GM23338 (cell line): ENCODE measurements at regions not wholly inside any gene's neighbourhood (a gene's known extent, or its start where the extent isn't known, plus 50 kb on each side); places are given as distances from the start of the nearest gene placed in this dataset.

ENCODE experiments used
- ATAC-seq: fragments of 200-7000 bp; cut with Tn5 transposase; 3 replicates; pipeline ENCODE4 v1.9.1; 2020
- DNase-seq: peaks from one replicate; pipeline ENCODE4 v3.0.0-alpha.2; 2015; ENCODE audit warnings: low spot score
- H2AFZ ChIP-seq: fragments of 200-600 bp; sonication (generic); 2 replicates; pipeline ENCODE4 v1.8.0; 2016; ENCODE audit warnings: antibody characterized with exemption, mild to moderate bottlenecking, moderate library complexity
- H3F3A ChIP-seq: fragments of 200-600 bp; sonication (generic); replicated peaks from 2 replicates; pipeline ENCODE4 v1.8.0; 2017; ENCODE audit warnings: antibody characterized with exemption, mixed run types, low read depth
- H3K27ac ChIP-seq: fragments of 200-600 bp; sonication (generic); 2 replicates; pipeline ENCODE4 v1.6.1; 2016; ENCODE audit warnings: low read depth
- H3K27me3 ChIP-seq: fragments of 200-600 bp; sonication (generic); 2 replicates; pipeline ENCODE4 v1.8.0; 2016; ENCODE audit warnings: mild to moderate bottlenecking, mixed run types, moderate library complexity; ENCODE audit not compliant: insufficient read depth
- H3K36me3 ChIP-seq: fragments of 200-600 bp; sonication (generic); 2 replicates; pipeline ENCODE4 v1.8.0; 2016; ENCODE audit warnings: mild to moderate bottlenecking; ENCODE audit not compliant: insufficient read depth
- H3K4me1 ChIP-seq: fragments of 200-600 bp; sonication (generic); 2 replicates; pipeline ENCODE4 v1.8.0; 2016; ENCODE audit warnings: mild to moderate bottlenecking, moderate library complexity; ENCODE audit not compliant: insufficient read depth
- H3K4me2 ChIP-seq: fragments of 200-600 bp; sonication (generic); 2 replicates; pipeline ENCODE4 v1.7.1; 2017; ENCODE audit warnings: mixed run types
- H3K4me3 ChIP-seq: fragments of 200-600 bp; sonication (generic); 2 replicates; pipeline ENCODE4 v1.6.1; 2016; ENCODE audit warnings: mixed run types
- H3K79me2 ChIP-seq: fragments of 200-600 bp; sonication (generic); replicated peaks from 2 replicates; pipeline ENCODE4 v1.8.0; 2017; ENCODE audit warnings: mild to moderate bottlenecking; ENCODE audit not compliant: insufficient read depth
- H3K9me2 ChIP-seq: fragments of 200-600 bp; sonication (generic); 2 replicates; pipeline ENCODE4 v1.8.0; 2017; ENCODE audit not compliant: insufficient read depth
- H4K20me1 ChIP-seq: fragments of 200-600 bp; sonication (generic); replicated peaks from 2 replicates; pipeline ENCODE4 v1.8.0; 2017; ENCODE audit warnings: mild to moderate bottlenecking; ENCODE audit not compliant: insufficient read depth
- H3K27ac Mint-ChIP-seq: 2 replicates; pipeline ENCODE4 v1.8.0; 2020; ENCODE audit warnings: inconsistent platforms, mild to moderate bottlenecking, moderate library complexity, mixed read lengths
- H3K27me3 Mint-ChIP-seq: 3 replicates; pipeline ENCODE4 v1.8.0; 2022; ENCODE audit warnings: low read depth, mild to moderate bottlenecking, moderate library complexity, mixed read lengths, inconsistent platforms; ENCODE audit not compliant: insufficient read depth, poor library complexity
- H3K36me3 Mint-ChIP-seq: 3 replicates; pipeline ENCODE4 v1.8.0; 2021; ENCODE audit warnings: low read depth, mild to moderate bottlenecking, inconsistent platforms, moderate library complexity, mixed read lengths
- H3K4me1 Mint-ChIP-seq: 3 replicates; pipeline ENCODE4 v1.8.0; 2020; ENCODE audit warnings: mild to moderate bottlenecking, inconsistent platforms, mixed read lengths
- H3K4me3 Mint-ChIP-seq: 3 replicates; pipeline ENCODE4 v1.8.0; 2021; ENCODE audit warnings: moderate library complexity, mild to moderate bottlenecking, inconsistent platforms, mixed read lengths
- H3K9me3 Mint-ChIP-seq: 3 replicates; pipeline ENCODE4 v1.8.0; 2020; ENCODE audit warnings: moderate library complexity, mild to moderate bottlenecking, inconsistent platforms, mixed read lengths
- CREB1 ChIP-seq: fragments of 250-450 bp; sonication (Bioruptor Pico); IDR thresholded peaks from 2 replicates; pipeline ENCODE4 v1.5.0; 2020; ENCODE audit warnings: low read depth, mild to moderate bottlenecking, moderate library complexity
- EZH2 ChIP-seq: fragments of 200-600 bp; sonication (generic); IDR thresholded peaks from one replicate; pipeline ENCODE4 v1.8.0; 2017; ENCODE audit warnings: antibody characterized with exemption, mild to moderate bottlenecking, low read depth; ENCODE audit not compliant: unreplicated experiment
- EZH2phosphoT487 ChIP-seq: fragments of 200-600 bp; sonication (generic); IDR thresholded peaks from one replicate; pipeline ENCODE4 v1.8.1; 2018; ENCODE audit warnings: antibody characterized with exemption; ENCODE audit not compliant: unreplicated experiment
- NANOG ChIP-seq: IDR thresholded peaks from 2 replicates; pipeline ENCODE4 v1.6.1; 2016; ENCODE audit warnings: antibody characterized with exemption, borderline replicate concordance
- STAT1 ChIP-seq: IDR thresholded peaks from one replicate; pipeline ENCODE4 v1.6.1; 2016; ENCODE audit warnings: antibody characterized with exemption; ENCODE audit not compliant: unreplicated experiment
- ZNF114 ChIP-seq: fragments of 250-450 bp; sonication (Bioruptor Pico); IDR thresholded peaks from 2 replicates; pipeline ENCODE4 v1.5.0; 2020; ENCODE audit warnings: mild to moderate bottlenecking, moderate library complexity
- ZNF331 ChIP-seq: fragments of 250-450 bp; sonication (Bioruptor Pico); IDR thresholded peaks from 2 replicates; pipeline ENCODE4 v1.5.0; 2020; ENCODE audit warnings: low read depth, mild to moderate bottlenecking, moderate library complexity
- TF ChIP-seq, protein P1 (sequence below): IDR thresholded peaks from one replicate; pipeline ENCODE4 v1.6.1; 2018; ENCODE audit warnings: antibody characterized with exemption; ENCODE audit not compliant: unreplicated experiment
- TF ChIP-seq, protein P2 (sequence below): IDR thresholded peaks from 2 replicates; pipeline ENCODE4 v1.6.1; 2016; ENCODE audit warnings: antibody characterized with exemption
- TF ChIP-seq, protein P3 (sequence below), 2 experiments: fragments of 200-600 bp in 1 of 2; sonication (generic) in 1 of 2; conservative IDR thresholded peaks; 2 replicates each; pipeline versions ENCODE4 v1.5.1 to v1.6.1; 2016 to 2017; ENCODE audit warnings: antibody characterized with exemption in 2 of 2, low read depth in 2 of 2, mild to moderate bottlenecking in 2 of 2, moderate library complexity in 1 of 2

DNA sequence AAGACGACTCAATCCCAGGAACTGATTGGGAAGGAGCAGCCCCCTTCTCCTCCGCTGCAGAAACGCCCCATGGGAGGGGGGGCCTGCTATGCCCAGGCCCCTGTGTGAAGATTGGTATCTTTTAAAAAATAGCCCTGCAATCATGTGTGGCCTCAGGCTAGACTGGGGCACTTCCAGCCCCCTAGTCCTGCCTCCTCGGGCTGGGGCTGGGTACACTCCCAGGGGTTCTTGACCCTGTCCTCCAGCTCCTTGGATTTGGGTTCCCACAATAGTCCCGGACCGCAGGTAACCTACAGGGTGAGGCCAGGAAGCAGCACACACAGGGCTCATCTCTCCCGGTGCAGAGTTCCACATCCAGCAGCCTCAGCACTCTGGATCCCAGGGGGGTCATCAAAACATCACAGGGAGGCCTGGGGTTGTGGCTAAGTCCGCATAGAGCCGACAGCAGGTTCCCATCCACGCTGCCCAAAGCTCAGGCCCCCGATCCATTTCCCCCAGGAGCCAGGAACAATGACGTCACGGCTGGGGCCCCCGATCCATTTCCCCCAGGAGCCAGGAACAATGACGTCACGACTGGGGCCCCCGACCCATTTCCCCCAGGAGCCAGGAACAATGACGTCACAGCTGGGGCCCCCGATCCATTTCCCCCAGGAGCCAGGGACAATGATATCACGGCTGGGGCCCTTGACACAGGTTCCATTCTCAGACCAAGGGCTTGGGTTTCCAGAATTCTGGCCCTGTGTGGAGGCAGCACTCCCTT is 202.4 kb downstream of the IRF8 start:
- H3F3A ChIP-seq: no peaks in the 10 kb centered on the region
- Mint-ChIP-seq H3K27me3 (peaks cover 6% of the 10 kb centered on the region), H3K27ac (no peak overlapping the region), H3K9me3 (0 out of 3 replicates have a peak, but pooled peaks cover 3% of the 10 kb centered on the region), H3K36me3 (no peaks in the 10 kb centered on the region), H3K4me1 (peaks cover 5% of the 10 kb centered on the region; the same call in 2 of the 3 replicates), H3K4me3 (no peak overlapping the region)
- H3K4me3 ChIP-seq: no peak overlapping the region
- no peaks in the 10 kb centered on the region for H3K4me1 ChIP-seq
- H2AFZ ChIP-seq: peak overlapping the region; percentile 43; the same call in 1 of the 2 replicates
- no peaks in the 10 kb centered on the region for H4K20me1 ChIP-seq
- no peak for DNase-seq
- no peak overlapping the region for H3K4me2 ChIP-seq
- ATAC-seq: peak; percentile 32; the same call in 2 of the 3 replicates
- no peaks in the 10 kb centered on the region for H3K27me3 ChIP-seq
- no peak overlapping the region for H3K27ac ChIP-seq
- H3K9me2 ChIP-seq: no peaks in the 10 kb centered on the region
- TF ChIP-seq EZH2 (no peak), NANOG (no peak), ZNF114 (CRISPR knock-in tag) (no peak), EZH2phosphoT487 (no peak), ZNF331 (CRISPR knock-in tag) (no peak), STAT1 (no peak), CREB1 (no peak)
- TF ChIP-seq, protein P1, sequence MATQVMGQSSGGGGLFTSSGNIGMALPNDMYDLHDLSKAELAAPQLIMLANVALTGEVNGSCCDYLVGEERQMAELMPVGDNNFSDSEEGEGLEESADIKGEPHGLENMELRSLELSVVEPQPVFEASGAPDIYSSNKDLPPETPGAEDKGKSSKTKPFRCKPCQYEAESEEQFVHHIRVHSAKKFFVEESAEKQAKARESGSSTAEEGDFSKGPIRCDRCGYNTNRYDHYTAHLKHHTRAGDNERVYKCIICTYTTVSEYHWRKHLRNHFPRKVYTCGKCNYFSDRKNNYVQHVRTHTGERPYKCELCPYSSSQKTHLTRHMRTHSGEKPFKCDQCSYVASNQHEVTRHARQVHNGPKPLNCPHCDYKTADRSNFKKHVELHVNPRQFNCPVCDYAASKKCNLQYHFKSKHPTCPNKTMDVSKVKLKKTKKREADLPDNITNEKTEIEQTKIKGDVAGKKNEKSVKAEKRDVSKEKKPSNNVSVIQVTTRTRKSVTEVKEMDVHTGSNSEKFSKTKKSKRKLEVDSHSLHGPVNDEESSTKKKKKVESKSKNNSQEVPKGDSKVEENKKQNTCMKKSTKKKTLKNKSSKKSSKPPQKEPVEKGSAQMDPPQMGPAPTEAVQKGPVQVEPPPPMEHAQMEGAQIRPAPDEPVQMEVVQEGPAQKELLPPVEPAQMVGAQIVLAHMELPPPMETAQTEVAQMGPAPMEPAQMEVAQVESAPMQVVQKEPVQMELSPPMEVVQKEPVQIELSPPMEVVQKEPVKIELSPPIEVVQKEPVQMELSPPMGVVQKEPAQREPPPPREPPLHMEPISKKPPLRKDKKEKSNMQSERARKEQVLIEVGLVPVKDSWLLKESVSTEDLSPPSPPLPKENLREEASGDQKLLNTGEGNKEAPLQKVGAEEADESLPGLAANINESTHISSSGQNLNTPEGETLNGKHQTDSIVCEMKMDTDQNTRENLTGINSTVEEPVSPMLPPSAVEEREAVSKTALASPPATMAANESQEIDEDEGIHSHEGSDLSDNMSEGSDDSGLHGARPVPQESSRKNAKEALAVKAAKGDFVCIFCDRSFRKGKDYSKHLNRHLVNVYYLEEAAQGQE: no peak
- TF ChIP-seq, protein P2, sequence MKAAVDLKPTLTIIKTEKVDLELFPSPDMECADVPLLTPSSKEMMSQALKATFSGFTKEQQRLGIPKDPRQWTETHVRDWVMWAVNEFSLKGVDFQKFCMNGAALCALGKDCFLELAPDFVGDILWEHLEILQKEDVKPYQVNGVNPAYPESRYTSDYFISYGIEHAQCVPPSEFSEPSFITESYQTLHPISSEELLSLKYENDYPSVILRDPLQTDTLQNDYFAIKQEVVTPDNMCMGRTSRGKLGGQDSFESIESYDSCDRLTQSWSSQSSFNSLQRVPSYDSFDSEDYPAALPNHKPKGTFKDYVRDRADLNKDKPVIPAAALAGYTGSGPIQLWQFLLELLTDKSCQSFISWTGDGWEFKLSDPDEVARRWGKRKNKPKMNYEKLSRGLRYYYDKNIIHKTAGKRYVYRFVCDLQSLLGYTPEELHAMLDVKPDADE: no peak
- TF ChIP-seq, protein P3, sequence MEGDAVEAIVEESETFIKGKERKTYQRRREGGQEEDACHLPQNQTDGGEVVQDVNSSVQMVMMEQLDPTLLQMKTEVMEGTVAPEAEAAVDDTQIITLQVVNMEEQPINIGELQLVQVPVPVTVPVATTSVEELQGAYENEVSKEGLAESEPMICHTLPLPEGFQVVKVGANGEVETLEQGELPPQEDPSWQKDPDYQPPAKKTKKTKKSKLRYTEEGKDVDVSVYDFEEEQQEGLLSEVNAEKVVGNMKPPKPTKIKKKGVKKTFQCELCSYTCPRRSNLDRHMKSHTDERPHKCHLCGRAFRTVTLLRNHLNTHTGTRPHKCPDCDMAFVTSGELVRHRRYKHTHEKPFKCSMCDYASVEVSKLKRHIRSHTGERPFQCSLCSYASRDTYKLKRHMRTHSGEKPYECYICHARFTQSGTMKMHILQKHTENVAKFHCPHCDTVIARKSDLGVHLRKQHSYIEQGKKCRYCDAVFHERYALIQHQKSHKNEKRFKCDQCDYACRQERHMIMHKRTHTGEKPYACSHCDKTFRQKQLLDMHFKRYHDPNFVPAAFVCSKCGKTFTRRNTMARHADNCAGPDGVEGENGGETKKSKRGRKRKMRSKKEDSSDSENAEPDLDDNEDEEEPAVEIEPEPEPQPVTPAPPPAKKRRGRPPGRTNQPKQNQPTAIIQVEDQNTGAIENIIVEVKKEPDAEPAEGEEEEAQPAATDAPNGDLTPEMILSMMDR (conservative IDR thresholded peaks at IDR 0.05; ENCODE audit: low read depth in 2 of 2): no peak
- no peaks in the 10 kb centered on the region for H3K36me3 ChIP-seq
- no peaks in the 10 kb centered on the region for H3K79me2 ChIP-seq
